ENCODE measurements at regions not wholly inside any gene's neighbourhood (a gene's known extent, or its start where the extent isn't known, plus 50 kb on each side); places are given as distances from the start of the nearest gene placed in this dataset.

GRCh38 chr14:42140001-42140400 lies 533.3 kb downstream of the LRFN5 start:
- POLR2A ChIA-PET: no interaction called here
- CTCF ChIA-PET: no interaction called here
- no peaks in the 10 kb centered on the region for H3K4me1 ChIP-seq (ENCODE audit: control extremely low read depth in 1 of 4, control insufficient read depth in 4 of 4, insufficient read depth in 4 of 4, low read length in 3 of 4)
- no peak overlapping the region for H3K27ac ChIP-seq (ENCODE audit: insufficient read depth in 1 of 2, low read depth in 1 of 2, low read length in 2 of 2, poor library complexity in 1 of 2, severe bottlenecking in 2 of 2)
- no peaks in the 10 kb centered on the region for H3K27me3 ChIP-seq (replicated peaks in 2 of 5; ENCODE audit: control insufficient read depth in 4 of 5, insufficient read depth in 5 of 5, low read length in 4 of 5)
- no peaks in the 10 kb centered on the region for H3K36me3 ChIP-seq (ENCODE audit: control insufficient read depth in 4 of 4, insufficient read depth in 4 of 4, low read length in 3 of 4)
- H3K4me3 ChIP-seq (ENCODE audit: control insufficient read depth in 1 of 7, extremely low read depth in 1 of 7, insufficient read depth in 4 of 7, low read depth in 2 of 7, low read length in 6 of 7): no peak overlapping the region
- DNase-seq: no peak
- H3K9me3 ChIP-seq (ENCODE audit: control extremely low read depth in 1 of 5, control insufficient read depth in 4 of 5, insufficient read depth in 2 of 5, low read depth in 1 of 5, low read length in 4 of 5): no peaks in the 10 kb centered on the region
- WGBS (ENCODE audit: insufficient coverage): 89% methylated on average over 1 of the region's 3 CpGs

GRCh38 chr14:42138406-42138805 lies 531.7 kb downstream of the LRFN5 start:
- DNase-seq: no peak
- POLR2A ChIA-PET: no interaction called here
- WGBS (ENCODE audit: insufficient coverage): 100% methylated on average over 1 of the region's 1 CpG

GRCh38 chr14:42130815-42131214 lies 524.1 kb downstream of the LRFN5 start:
- POLR2A ChIA-PET: no interaction called here
- H3K9me3 ChIP-seq (ENCODE audit: control extremely low read depth in 1 of 5, control insufficient read depth in 4 of 5, insufficient read depth in 2 of 5, low read depth in 1 of 5, low read length in 4 of 5): peaks cover 0 to 1% (median 0%) of the 10 kb centered on the region in 5 experiments
- H3K27me3 ChIP-seq (replicated peaks in 2 of 5; ENCODE audit: control insufficient read depth in 4 of 5, insufficient read depth in 5 of 5, low read length in 4 of 5): no peaks in the 10 kb centered on the region
- H3K4me3 ChIP-seq (ENCODE audit: control insufficient read depth in 1 of 7, extremely low read depth in 1 of 7, insufficient read depth in 4 of 7, low read depth in 2 of 7, low read length in 6 of 7): no peak overlapping the region
- DNase-seq: no peak
- no peaks in the 10 kb centered on the region for H3K4me1 ChIP-seq (ENCODE audit: control extremely low read depth in 1 of 4, control insufficient read depth in 4 of 4, insufficient read depth in 4 of 4, low read length in 3 of 4)
- H3K27ac ChIP-seq (ENCODE audit: insufficient read depth in 1 of 2, low read depth in 1 of 2, low read length in 2 of 2, poor library complexity in 1 of 2, severe bottlenecking in 2 of 2): no peak overlapping the region
- CTCF ChIA-PET: no interaction called here
- H3K36me3 ChIP-seq (ENCODE audit: control insufficient read depth in 4 of 4, insufficient read depth in 4 of 4, low read length in 3 of 4): no peaks in the 10 kb centered on the region

More at GRCh38 chr14:42138406-42138805, 531.7 kb downstream of the LRFN5 start:
- H3K4me3 ChIP-seq (ENCODE audit: control insufficient read depth in 1 of 7, extremely low read depth in 1 of 7, insufficient read depth in 4 of 7, low read depth in 2 of 7, low read length in 6 of 7): no peak overlapping the region
- no peak overlapping the region for H3K27ac ChIP-seq (ENCODE audit: insufficient read depth in 1 of 2, low read depth in 1 of 2, low read length in 2 of 2, poor library complexity in 1 of 2, severe bottlenecking in 2 of 2)
- H3K9me3 ChIP-seq (ENCODE audit: control extremely low read depth in 1 of 5, control insufficient read depth in 4 of 5, insufficient read depth in 2 of 5, low read depth in 1 of 5, low read length in 4 of 5): no peaks in the 10 kb centered on the region
- no peaks in the 10 kb centered on the region for H3K36me3 ChIP-seq (ENCODE audit: control insufficient read depth in 4 of 4, insufficient read depth in 4 of 4, low read length in 3 of 4)
- no peaks in the 10 kb centered on the region for H3K27me3 ChIP-seq (replicated peaks in 2 of 5; ENCODE audit: control insufficient read depth in 4 of 5, insufficient read depth in 5 of 5, low read length in 4 of 5)
- no peaks in the 10 kb centered on the region for H3K4me1 ChIP-seq (ENCODE audit: control extremely low read depth in 1 of 4, control insufficient read depth in 4 of 4, insufficient read depth in 4 of 4, low read length in 3 of 4)
- CTCF ChIA-PET: no interaction called here

GRCh38 chr14:42123526-42123925 lies 516.9 kb downstream of the LRFN5 start:
- H3K27ac ChIP-seq (ENCODE audit: insufficient read depth in 1 of 2, low read depth in 1 of 2, low read length in 2 of 2, poor library complexity in 1 of 2, severe bottlenecking in 2 of 2): no peak overlapping the region
- no peak overlapping the region for H3K4me3 ChIP-seq (ENCODE audit: control insufficient read depth in 1 of 7, extremely low read depth in 1 of 7, insufficient read depth in 4 of 7, low read depth in 2 of 7, low read length in 6 of 7)
- no peaks in the 10 kb centered on the region for H3K36me3 ChIP-seq (ENCODE audit: control insufficient read depth in 4 of 4, insufficient read depth in 4 of 4, low read length in 3 of 4)
- H3K4me1 ChIP-seq (ENCODE audit: control extremely low read depth in 1 of 4, control insufficient read depth in 4 of 4, insufficient read depth in 4 of 4, low read length in 3 of 4): no peaks in the 10 kb centered on the region
- DNase-seq: no peak
- 100% methylated on average over 1 of the region's 1 CpG for WGBS (ENCODE audit: insufficient coverage)
- peaks cover 0 to 1% (median 0%) of the 10 kb centered on the region in 5 experiments for H3K9me3 ChIP-seq (ENCODE audit: control extremely low read depth in 1 of 5, control insufficient read depth in 4 of 5, insufficient read depth in 2 of 5, low read depth in 1 of 5, low read length in 4 of 5)
- CTCF ChIA-PET: no interaction called here
- POLR2A ChIA-PET: no interaction called here
- H3K27me3 ChIP-seq (replicated peaks in 2 of 5; ENCODE audit: control insufficient read depth in 4 of 5, insufficient read depth in 5 of 5, low read length in 4 of 5): peaks cover 0 to 4% (median 0%) of the 10 kb centered on the region in 5 experiments

GRCh38 chr14:42113358-42114069 lies 506.8 kb downstream of the LRFN5 start:
- ChIA-PET CTCF (no interaction called here), POLR2A (no interaction called here)
- 95% methylated on average over 53 of the region's 60 CpGs for WGBS (ENCODE audit: insufficient coverage)
- Histone ChIP-seq H3K9me3 (ENCODE audit: control extremely low read depth in 1 of 5, control insufficient read depth in 4 of 5, insufficient read depth in 2 of 5, low read depth in 1 of 5, low read length in 4 of 5) (peaks cover 0 to 2% (median 0%) of the 10 kb centered on the region in 5 experiments), H3K4me1 (ENCODE audit: control extremely low read depth in 1 of 4, control insufficient read depth in 4 of 4, insufficient read depth in 4 of 4, low read length in 3 of 4) (no peaks in the 10 kb centered on the region), H3K4me3 (ENCODE audit: control insufficient read depth in 1 of 7, extremely low read depth in 1 of 7, insufficient read depth in 4 of 7, low read depth in 2 of 7, low read length in 6 of 7) (no peak overlapping the region), H3K27ac (ENCODE audit: insufficient read depth in 1 of 2, low read depth in 1 of 2, low read length in 2 of 2, poor library complexity in 1 of 2, severe bottlenecking in 2 of 2) (no peak overlapping the region), H3K27me3 (replicated peaks in 2 of 5; ENCODE audit: control insufficient read depth in 4 of 5, insufficient read depth in 5 of 5, low read length in 4 of 5) (no peaks in the 10 kb centered on the region), H3K36me3 (ENCODE audit: control insufficient read depth in 4 of 4, insufficient read depth in 4 of 4, low read length in 3 of 4) (no peaks in the 10 kb centered on the region)
- DNase-seq: no peak

- H3K36me3 ChIP-seq (ENCODE audit: control insufficient read depth in 4 of 4, insufficient read depth in 4 of 4, low read length in 3 of 4): no peaks in the 10 kb centered on the region
- POLR2A ChIA-PET: no interaction called here
- CTCF ChIA-PET: no interaction called here
- H3K4me3 ChIP-seq (ENCODE audit: control insufficient read depth in 1 of 7, extremely low read depth in 1 of 7, insufficient read depth in 4 of 7, low read depth in 2 of 7, low read length in 6 of 7): no peak overlapping the region
- H3K9me3 ChIP-seq (ENCODE audit: control extremely low read depth in 1 of 5, control insufficient read depth in 4 of 5, insufficient read depth in 2 of 5, low read depth in 1 of 5, low read length in 4 of 5): peaks cover 0 to 2% (median 0%) of the 10 kb centered on the region in 5 experiments
- 100% methylated on average over 1 of the region's 7 CpGs for WGBS (ENCODE audit: insufficient coverage)
- no peaks in the 10 kb centered on the region for H3K27me3 ChIP-seq (replicated peaks in 2 of 5; ENCODE audit: control insufficient read depth in 4 of 5, insufficient read depth in 5 of 5, low read length in 4 of 5)
- H3K27ac ChIP-seq (ENCODE audit: insufficient read depth in 1 of 2, low read depth in 1 of 2, low read length in 2 of 2, poor library complexity in 1 of 2, severe bottlenecking in 2 of 2): no peak overlapping the region
- no peak for DNase-seq
- no peaks in the 10 kb centered on the region for H3K4me1 ChIP-seq (ENCODE audit: control extremely low read depth in 1 of 4, control insufficient read depth in 4 of 4, insufficient read depth in 4 of 4, low read length in 3 of 4)
Observed at GRCh38 chr14:42112108-42112507, 505.4 kb downstream of the LRFN5 start.

- no peaks in the 10 kb centered on the region for H3K27me3 ChIP-seq (replicated peaks in 2 of 5; ENCODE audit: control insufficient read depth in 4 of 5, insufficient read depth in 5 of 5, low read length in 4 of 5)
- H3K4me3 ChIP-seq (ENCODE audit: control insufficient read depth in 1 of 7, extremely low read depth in 1 of 7, insufficient read depth in 4 of 7, low read depth in 2 of 7, low read length in 6 of 7): no peak overlapping the region
- no peak for DNase-seq
- no peaks in the 10 kb centered on the region for H3K4me1 ChIP-seq (ENCODE audit: control extremely low read depth in 1 of 4, control insufficient read depth in 4 of 4, insufficient read depth in 4 of 4, low read length in 3 of 4)
- no peaks in the 10 kb centered on the region for H3K36me3 ChIP-seq (ENCODE audit: control insufficient read depth in 4 of 4, insufficient read depth in 4 of 4, low read length in 3 of 4)
- H3K27ac ChIP-seq (ENCODE audit: insufficient read depth in 1 of 2, low read depth in 1 of 2, low read length in 2 of 2, poor library complexity in 1 of 2, severe bottlenecking in 2 of 2): no peak overlapping the region
- POLR2A ChIA-PET: no interaction called here
- peaks cover 0 to 2% (median 0%) of the 10 kb centered on the region in 5 experiments for H3K9me3 ChIP-seq (ENCODE audit: control extremely low read depth in 1 of 5, control insufficient read depth in 4 of 5, insufficient read depth in 2 of 5, low read depth in 1 of 5, low read length in 4 of 5)
- 95% methylated on average over 2 of the region's 2 CpGs for WGBS (ENCODE audit: insufficient coverage)
- CTCF ChIA-PET: no interaction called here
Observed at GRCh38 chr14:42111355-42111754, 504.7 kb downstream of the LRFN5 start.

Data from common myeloid progenitor, CD34-positive (primary cell).